ENCODE measurements at regions not wholly inside any gene's neighbourhood (a gene's known extent, or its start where the extent isn't known, plus 50 kb on each side); places are given as distances from the start of the nearest gene placed in this dataset.
"Not testable (repeated sequence)": the region's sequence is repeated elsewhere in the genome, so short reads cannot be mapped to it uniquely, and the experiment has no call there.

DNA sequence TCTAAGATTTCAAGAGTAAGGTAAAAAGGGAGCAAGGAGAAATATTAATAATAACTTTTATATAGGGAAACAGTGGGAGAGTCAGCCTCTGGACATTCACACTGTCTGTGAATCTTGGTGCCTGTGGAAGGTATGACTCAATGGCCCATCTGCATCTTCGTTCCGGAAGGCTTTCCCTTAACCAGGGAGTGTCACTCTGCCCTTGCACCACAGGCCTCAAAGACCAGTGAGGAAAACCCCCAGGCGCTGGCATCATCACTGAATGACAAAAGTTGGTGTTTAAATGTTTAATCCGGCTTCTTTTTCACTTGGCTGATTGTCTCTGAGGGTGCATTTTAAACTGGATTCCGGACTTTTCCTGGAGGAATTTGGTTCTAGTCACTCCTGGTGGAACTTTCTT is 522.4 kb upstream of the TLE4 start:
- no peak for DNase-seq

DNA sequence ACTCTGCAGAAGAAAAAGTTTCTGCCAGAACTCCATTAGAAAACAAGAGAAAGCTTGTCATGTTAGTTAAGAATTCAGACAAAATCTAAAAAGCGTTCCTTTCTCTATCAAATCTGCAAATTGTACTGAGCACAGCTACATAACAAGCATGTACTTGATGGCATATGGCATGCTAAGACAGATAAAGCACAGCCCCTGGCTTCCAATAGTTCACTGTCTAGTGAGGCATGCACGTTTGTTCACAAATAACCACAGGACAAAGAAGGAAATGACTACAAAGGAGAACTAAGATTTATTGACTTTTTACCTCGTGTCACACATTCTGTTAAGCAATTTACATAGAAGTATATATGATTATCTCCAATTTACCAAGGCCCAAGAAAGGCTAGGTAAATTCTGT is 518.2 kb upstream of the TLE4 start:
- DNase-seq, result no peak

DNA sequence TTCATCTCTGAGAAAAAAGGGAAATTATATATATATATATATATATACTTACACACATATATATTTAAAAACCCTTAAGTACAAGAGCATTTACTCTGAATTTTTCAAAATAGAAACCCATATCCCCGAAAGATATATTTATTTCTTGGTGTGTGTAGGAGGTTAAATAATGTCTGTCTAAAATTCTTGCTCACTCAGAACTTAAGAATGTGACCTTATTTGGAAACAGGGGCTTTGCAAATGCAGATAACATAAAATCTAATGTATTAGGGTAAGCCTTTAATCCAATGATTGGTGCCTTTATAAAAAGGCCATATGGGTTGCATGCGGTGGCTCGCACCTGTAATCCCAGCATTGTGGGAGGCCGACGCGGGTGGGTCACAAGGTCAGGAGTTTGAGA is 517.3 kb upstream of the TLE4 start:
- DNase-seq, result no peak

DNA sequence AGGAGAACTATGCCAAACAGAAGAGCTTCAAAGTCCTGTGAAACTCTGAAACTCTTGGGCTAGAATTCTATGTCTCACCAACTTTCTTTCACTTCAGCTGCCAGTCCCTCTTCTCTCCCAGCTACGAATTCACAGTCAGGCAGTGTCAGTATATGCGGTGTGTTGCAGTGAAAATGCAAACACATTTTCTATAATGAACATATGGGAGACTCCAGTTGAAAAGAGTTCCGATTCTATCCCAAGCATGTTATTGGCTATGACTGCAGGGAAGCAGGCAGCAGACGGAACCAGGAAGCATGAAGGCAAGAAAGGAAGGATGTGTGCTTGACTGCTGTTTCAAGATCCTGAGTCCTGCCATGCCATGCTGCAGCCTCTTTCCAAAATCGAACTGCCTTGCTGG is 515.7 kb upstream of the TLE4 start:
- no peak for DNase-seq

DNA sequence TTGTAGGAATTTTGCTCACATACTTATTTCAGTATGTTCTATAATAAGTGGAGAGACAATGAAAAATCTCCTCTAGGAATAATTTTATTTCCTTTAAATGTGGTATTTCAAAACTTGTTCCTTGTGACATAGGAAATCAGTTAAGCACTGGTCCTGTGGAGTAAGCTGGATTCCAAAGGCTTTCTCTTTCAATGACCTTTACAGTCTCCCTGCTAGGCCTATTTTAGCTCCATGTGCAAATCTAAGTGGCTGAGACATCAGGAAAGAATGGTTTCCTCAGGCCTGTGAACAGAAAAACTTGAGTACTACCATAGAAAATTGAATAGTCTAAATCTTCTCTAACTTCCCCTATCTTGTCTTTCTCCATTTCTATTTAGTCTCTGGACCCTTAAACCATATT is 514.2 kb upstream of the TLE4 start:
- DNase-seq, result no peak

DNA sequence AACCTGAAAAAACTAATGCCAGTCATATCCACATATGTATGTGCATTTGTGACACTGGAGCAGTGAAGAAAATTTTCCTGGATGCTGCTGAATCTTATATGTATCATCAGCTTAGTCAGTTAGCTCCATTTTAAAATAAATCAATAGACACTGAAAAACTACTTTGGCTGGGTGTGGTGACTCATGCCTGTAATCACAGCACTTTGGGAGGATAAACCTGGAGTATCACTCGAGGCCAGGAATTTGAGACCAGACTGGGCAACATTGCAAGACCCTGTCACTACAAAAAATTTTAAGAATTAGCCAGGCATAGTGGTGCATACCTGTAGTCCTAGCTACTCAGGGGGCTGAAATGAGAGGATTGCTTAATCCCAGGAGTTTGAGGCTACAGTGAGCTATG is 511.0 kb upstream of the TLE4 start:
- DNase-seq, result no peak

DNA sequence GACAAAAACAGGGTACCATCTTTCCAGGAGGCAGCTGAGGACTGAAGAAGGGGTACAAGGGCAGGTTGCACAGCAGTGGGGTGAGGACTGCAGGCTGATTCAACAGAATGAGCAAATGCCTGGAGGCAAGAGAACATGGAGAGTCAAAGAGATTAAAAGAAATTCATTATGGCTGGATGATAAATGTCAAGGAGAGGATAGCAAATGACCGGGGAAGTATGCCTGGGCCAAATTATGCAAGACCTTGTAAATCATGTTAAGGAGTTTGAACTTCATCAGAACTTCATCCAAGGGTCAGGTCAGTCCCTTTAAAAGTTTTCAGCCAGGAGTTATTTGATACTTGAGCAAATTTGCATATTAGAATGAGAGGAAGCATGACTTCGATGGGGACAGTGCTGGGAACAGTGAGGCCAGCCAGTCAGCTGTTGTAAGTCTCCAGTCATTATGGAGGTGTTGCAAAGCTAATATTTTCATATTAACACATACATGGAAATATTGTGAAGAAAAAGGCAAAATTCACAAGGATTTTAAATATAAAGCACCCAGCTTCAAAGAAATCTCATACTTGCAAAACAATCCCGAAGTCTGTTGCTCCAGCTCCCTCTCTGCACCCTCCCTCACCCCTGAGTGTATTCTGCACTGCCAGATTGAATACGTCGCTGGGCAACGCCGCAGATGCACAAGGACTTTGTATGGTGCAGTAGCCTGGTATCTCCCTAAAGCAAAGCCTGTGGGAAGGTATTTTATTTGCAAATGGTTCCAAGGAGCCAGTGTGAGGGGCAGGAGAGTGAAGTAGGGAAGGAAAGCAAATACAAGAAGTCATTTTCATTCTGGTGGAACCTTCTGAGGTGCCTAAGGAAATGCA is 509.8 kb upstream of the TLE4 start:
- DNase-seq, result no peak

DNA sequence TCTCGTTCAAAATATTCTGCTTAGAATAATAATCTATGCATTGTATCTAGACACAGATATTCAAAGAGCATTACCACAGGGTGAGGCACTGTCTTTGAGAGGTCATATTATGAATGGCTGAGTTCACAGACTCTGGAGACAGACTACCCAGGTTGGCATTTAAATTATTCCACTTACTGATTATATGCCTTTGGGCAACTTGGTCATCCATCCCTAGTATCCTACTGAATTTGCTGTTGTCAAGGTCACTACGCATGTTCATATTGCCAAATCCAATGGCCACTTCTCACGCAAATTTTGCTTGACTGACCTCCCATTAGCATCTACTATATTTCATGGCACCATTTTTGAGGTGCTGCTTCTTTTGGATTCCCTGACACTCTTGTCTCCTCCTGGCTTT is 498.6 kb upstream of the TLE4 start:
- no peak for DNase-seq

DNA sequence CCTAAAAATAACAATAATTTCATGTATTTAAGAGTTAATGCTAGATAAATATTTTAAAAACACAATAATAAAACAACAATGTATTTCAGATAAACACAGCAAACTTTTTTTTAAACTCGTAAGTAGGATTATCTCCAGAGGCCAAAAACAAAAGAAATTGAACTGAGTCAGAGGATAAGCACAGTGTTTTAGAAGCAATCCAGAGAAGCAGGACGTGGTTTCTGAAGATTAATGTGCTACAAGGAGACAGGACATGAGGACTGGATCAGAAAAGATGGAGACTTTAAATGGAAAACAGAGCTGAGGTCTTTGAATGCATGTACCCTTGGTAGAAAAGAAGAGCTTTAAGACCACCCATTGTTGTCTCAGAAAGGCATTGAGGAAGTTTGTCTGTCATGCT is 491.2 kb upstream of the TLE4 start:
- DNase-seq, result no peak

DNA sequence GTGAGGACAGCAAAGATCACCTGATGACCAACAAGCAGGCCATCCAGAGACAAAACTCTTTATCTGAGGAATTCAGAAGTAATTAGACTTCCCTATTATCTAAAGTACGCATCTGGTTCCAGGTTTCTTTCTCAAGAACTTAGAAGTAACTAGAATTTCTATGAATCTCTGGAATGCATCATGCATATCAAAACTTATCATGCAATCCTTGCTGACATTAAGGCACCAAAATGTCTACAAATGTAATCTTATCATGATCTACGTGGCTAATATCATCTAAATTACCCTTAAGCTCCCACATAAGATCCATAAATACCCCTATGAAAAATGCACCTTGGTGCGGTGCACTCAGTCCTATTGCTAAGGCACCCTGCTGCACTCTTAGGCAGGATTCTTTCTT is 488.1 kb upstream of the TLE4 start:
- no peak for DNase-seq

DNA sequence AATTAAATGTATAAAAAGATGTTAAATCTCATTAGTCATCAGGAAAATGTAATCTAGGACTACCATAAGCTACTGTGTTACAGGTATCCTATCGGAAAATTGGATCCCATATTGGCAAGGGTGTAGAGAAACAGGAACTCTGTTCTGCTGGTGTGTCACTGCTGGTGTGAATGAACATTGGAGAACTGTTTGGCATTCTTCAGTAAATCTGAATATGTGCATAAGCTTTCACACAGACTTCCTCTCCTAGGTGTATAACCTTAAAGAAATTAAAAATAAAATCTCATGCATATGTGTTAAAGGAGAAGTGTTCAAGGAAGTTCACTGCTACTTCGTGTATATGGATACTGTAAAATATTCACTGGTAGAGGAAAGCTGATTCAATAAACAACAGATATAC is 484.6 kb upstream of the TLE4 start:
- no peak for DNase-seq

DNA sequence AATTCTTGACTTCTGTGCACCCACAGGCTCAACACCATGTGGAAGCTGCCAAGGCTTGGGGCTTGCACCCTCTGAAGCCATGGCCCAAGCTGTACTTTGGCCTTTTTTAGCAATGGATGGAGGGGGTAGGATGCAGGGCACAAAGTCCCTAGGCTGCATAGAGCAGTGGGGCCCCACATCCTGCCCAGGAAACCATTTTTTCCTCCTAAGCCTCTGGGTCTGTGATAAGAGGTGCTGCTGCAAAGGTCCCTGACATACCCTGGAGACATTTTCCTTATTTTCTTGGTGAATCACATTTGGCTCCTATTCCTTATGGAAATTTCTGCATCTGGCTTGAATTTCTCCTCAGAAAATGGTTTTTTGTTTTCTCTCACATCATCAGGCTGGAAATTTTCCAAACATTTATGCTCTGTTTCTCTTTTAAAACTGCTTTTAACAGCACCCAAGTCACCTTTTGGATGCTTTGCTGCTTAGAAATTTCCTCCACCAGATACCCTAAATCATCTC is 482.7 kb upstream of the TLE4 start:
- DNase-seq, result no peak

DNA sequence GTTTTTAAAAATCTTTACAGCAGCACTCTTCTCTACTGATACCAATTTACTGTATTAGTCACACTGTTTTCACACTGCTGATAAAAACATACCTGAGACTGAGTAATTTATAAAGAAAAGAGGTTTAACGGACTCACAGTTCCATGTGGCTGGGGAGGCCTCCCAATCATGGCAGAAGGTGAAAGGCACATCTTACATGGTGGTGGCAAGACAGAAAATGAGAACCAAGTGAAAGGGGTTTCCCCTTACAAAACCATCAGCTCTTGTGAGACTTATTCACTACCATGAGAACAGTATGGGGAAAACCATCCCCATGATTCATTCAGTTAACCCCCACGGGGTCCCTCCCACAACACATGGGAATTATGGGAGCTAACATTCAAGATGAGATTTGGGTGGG is 481.9 kb upstream of the TLE4 start:
- not testable (repeated sequence) for DNase-seq

DNA sequence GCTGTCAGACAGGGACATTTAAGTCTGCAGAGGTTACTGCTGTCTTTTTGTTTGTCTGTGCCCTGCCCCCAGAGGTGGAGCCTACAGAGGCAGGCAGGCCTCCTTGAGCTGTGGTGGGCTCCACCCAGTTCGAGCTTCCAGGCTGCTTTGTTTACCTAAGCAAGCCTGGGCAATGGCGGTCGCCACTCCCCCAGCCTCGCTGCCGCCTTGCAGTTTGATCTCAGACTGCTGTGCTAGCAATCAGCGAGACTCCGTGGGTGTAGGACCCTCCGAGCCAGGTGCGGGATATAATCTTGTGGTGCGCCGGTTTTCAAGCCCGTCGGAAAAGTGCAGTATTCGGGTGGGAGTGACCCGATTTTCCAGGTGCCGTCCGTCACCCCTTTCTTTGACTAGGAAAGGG is 468.5 kb upstream of the TLE4 start:
- not testable (repeated sequence) for DNase-seq

DNA sequence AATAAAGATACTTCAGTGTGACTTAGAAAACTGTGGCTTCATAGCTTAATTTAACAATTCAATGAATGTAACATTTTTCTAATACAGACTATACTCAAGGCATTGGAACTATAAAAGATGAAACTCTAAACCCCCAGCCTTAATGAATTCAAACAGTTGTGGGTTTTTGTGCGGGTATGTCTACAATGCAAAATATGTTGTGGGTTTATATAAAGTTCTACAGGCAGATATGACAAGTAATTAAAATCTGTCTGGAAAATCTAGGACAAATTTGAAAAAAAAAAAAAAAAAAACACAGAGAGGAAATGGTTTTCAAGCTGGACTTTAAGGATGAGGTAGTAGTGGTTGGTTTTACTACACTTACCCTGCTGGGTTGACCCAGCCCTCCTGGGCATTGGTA is 467.5 kb upstream of the TLE4 start:
- no peak for DNase-seq

DNA sequence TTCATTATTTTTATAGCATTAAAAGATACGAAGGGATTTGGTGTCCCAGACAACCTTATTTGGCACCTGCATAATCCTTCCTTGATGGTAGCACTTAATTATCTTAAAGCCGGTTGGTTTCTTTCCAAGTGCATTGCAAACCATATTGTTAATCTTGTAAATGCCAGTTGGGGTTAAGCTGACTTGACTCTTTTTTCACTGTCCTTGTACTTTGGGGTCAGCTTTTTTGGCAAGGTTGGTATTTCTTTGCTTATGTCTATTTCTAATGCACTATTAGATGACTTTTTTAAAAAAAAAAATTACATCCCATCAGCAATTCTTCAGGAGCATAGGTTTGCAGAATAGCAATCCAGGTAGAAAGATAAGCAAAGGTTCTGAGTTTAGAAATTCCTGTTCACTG is 466.8 kb upstream of the TLE4 start:
- DNase-seq, result no peak

DNA sequence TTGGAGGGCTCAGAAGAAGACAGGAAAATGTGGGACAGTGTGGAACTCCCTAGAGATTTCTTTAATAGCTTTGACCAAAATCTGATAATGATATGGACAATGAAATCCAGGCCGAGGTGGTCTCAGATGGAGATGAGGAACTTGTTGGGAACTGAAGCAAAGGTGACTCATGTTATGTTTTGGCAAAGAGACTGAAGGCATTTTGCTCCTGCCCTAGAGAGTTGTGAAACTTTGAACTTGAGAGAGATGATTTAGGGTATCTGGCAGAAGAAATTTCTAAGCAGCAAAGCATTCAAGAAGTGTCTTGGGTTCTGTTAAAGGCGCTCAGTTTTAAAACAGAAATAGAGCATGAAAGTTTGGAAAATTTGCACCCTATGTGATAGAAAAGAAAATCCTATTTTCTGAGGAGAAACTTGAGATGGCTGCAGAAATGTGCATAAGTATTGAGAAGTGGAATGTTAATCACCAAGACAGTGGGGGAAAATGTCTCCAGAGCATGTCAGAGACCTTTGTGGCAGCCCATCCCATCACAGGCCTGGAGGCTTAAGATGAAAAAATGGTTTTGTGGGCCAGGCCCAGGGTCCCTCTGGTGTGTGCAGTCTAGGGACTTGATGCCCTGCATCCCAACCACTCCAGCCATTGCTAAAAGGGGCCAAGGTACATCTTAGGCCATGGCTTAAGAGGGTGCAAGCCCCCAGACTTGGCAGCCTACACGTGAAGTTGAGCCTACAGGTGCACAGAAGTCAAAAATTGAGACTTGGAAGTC is 463.7 kb upstream of the TLE4 start:
- no peak for DNase-seq

DNA sequence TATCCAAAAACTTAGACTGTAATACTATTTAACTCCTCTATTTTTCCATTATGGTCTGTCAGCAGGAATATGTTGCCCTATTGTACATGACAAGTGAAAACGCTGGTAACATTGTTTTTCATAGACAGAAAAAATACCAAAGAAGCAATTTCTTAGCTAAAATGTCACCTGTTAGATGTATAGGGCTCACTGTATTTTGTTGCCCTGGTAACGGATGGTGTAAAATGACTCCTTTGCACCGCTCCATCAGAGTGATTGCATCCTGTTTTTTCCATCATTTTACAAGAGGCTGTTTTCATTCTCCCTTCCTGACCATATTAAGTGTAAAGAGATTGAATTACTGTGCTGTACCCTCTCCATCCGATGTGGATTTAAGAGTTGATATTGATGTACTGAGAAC is 460.1 kb upstream of the TLE4 start:
- DNase-seq, result no peak

DNA sequence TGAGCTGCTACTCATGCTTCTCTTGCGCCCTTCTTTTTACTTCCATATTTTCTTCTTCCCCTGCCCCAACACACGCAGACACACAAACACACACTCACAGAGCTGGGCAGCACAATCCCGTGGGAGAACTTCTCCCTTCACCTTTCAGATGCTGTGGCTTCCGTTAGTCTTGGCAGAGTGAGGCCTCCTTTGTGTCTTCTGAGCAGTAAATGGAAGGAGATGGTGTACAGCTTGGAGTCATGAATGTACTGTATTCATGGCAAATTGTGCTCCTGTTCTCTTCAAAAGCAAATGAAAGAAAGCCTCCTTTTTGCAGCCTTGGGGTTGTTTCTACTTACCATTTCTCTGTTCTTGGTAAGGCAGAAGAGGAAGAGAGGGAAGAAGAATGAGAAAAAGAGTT is 456.6 kb upstream of the TLE4 start:
- DNase-seq, result no peak

DNA sequence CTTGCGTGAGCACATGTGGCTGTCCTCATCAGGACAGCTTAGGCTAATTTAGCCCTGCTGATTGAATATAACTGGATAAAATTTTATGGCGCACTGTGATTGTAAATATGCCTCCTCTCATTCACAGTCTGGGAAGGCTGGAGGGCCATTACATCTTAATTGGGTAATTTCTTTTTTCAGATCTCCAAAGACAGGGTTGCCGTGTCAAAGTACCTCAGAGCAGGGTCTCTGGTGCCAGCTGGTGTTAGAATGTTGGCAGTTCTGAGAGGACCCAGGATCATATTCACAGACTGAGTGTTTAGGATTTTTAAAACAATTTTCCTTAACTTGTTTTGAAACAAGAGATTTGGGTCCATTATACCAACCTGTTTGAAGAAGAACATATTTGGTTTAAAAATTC is 455.7 kb upstream of the TLE4 start:
- no peak for DNase-seq

DNA sequence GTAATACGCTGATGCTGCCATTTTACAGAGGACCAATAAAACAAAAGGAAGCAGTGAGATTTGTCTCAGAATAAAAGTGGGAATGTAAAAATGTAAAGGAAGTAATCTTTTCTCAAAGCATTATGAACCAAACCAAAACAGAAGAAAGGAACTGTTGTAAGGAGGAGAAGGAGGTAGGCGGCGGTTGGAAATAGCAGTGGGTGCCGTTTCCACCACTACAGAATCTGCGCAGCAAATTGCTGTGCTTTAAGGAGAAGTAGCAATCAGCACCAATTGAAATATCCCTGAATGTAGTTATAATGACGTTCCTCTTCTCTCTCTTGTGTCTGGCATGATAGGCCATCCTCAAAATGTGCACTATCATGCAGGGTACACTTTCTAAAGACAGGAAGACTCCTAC is 455.1 kb upstream of the TLE4 start:
- no peak for DNase-seq

DNA sequence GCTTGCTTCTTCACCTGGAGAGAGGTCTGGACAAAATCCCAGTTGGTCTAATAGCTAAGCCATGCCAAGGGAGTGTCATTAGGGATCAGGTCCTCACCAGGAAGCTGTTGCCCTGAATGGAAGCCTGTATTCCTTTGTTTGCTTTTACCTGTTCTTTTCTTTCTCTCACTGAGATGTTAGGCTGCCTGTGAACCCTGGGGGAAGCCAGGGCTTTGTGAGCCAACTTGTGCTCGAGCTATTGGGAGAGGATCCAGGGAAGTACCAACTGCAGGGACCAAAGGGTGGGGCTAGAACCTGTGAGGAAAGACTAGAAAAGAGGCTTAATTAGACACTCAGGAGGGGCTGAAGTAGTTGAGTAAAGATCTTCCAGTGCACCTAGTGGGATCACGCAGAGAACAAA is 451.2 kb upstream of the TLE4 start:
- no peak for DNase-seq

DNA sequence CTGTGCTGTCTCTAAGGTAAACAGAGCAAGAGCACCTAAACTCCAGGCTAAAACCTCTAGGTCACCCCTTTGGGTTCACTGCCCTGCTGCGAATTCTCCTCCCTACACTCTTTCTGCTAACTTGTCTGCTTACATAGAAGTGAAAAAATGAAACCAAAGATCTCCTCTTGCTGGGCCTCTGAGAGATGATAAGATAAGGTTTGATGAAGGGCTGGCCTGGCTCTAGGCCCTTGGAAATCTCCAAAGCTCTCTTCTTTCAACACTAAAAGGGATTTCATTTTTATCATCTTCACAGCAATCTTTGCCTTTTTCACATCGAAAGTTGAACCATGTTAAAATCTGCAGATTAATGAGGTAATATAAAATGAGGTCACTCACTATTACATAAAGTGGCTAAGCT is 450.8 kb upstream of the TLE4 start:
- no peak for DNase-seq

DNA sequence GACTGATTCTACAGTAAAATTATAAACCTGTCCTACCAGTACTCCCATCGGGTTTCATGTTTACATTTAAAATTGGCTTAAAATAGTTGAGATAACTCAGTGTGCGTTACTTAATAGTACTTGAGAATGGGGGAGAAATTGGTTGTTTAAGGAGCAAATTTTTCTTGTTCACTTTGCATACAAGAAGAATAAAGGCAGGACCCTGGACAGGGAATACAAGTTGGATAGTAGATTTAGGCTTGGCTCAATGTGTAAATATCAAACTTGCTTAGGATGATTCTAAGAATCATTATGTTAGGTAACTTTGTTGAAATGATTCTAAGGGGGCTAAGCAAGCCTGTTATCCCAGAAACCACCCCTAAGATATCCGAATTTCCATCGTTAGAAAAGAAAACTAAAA is 448.4 kb upstream of the TLE4 start:
- no peak for DNase-seq
